ENCODE measurements at regions not wholly inside any gene's neighbourhood (a gene's known extent, or its start where the extent isn't known, plus 50 kb on each side); places are given as distances from the start of the nearest gene placed in this dataset.

DNA sequence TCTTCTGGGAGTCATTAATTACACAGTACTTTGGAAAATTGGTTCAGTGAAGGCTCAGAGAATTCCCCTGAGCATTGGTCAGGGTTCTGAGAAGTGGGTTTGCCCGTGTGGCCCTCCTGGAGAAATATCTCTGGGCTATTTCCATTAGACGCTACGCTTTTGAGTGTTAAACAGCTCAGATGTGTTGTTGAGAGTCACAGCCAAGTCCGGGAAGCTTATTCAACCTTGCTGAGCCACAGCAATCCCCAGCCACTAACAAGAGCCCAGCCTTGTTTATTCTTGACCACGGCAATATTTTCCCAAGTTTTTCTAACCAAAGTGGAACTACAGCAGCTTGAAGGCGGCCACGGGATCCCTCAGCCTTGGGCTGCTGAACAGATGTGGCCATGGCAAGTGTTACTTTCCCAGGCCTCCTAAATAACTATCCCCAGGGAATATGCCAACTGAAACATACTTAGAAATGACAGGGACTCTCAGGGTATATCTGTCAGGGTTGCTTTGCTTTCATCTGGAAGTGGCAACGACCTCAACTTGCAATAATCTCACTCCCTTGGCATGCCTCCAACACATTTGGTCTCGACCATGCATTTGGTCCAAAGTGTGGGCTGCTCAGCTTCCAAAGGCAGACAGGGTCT lies 214.7 kb downstream of the EMX2 start:
- TF ChIP-seq, protein P1, sequence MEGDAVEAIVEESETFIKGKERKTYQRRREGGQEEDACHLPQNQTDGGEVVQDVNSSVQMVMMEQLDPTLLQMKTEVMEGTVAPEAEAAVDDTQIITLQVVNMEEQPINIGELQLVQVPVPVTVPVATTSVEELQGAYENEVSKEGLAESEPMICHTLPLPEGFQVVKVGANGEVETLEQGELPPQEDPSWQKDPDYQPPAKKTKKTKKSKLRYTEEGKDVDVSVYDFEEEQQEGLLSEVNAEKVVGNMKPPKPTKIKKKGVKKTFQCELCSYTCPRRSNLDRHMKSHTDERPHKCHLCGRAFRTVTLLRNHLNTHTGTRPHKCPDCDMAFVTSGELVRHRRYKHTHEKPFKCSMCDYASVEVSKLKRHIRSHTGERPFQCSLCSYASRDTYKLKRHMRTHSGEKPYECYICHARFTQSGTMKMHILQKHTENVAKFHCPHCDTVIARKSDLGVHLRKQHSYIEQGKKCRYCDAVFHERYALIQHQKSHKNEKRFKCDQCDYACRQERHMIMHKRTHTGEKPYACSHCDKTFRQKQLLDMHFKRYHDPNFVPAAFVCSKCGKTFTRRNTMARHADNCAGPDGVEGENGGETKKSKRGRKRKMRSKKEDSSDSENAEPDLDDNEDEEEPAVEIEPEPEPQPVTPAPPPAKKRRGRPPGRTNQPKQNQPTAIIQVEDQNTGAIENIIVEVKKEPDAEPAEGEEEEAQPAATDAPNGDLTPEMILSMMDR (IDR thresholded peaks at IDR 0.05; ENCODE audit: low read depth, low read length) = no peak
- no peak for DNase-seq (ENCODE audit: extremely low read depth, low read depth)

DNA sequence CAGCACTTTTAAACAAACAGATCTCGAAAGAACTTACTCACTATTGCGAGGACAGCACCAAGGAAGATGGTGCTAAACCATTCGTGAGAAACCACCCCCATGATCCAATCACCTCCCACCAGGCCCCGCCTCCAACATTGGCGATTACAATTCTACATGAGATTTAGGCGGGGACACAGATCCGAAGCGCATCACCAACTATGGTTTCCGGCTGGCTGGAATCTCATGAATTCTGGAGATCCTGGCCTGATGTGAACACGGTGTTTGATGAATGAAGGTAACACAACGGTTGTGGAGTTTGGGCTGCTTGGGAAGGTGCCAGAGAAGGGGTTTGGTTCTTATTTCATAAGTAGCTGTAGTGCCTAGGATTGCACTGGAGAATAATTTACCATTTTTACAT lies 216.7 kb downstream of the EMX2 start:
- DNase-seq (ENCODE audit: extremely low read depth, low read depth) = no peak
- TF ChIP-seq, protein P1 (IDR thresholded peaks at IDR 0.05; ENCODE audit: low read depth, low read length) = no peak

- no peak for DNase-seq (ENCODE audit: extremely low read depth, low read depth)
- TF ChIP-seq, protein P1 (IDR thresholded peaks at IDR 0.05; ENCODE audit: low read depth, low read length) = no peak
Observed at GRCh38 chr10:117761695-117762094, 219.1 kb downstream of the EMX2 start.

DNA sequence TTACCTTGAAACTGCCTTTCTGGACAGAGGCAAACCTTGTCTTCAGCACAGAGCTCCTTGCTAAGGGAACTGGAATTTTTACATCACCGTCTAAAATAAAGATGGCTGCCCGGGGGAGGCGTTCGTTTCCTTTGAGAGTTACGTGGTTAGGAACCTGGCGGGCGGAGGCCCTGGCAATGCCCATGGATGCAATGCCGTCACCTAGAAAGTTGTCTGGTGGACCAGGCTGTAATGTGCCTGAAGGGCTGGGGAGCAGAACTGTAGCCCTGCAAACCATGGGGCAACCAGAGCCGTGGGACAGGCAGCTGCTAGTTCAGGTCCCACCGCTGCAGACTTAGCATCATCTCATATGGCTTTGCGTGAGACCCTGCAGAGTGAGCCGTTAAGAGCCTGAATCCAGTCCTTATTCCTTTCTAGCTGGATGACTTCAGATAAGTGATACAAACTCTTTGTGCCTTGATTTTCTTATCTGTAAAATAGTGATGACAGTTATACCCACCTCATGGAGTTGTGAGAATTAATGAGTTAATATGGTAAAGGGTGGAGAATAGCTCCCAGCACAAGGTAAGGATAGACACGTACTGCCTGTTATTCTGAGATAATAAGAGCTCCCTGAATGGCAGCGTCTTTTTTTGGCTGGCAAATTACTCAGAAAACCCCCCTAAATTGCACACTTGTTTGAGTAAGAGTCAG lies 219.7 kb downstream of the EMX2 start:
- TF ChIP-seq, protein P1 (IDR thresholded peaks at IDR 0.05; ENCODE audit: low read depth, low read length) = no peak
- no peak for DNase-seq (ENCODE audit: extremely low read depth, low read depth)

DNA sequence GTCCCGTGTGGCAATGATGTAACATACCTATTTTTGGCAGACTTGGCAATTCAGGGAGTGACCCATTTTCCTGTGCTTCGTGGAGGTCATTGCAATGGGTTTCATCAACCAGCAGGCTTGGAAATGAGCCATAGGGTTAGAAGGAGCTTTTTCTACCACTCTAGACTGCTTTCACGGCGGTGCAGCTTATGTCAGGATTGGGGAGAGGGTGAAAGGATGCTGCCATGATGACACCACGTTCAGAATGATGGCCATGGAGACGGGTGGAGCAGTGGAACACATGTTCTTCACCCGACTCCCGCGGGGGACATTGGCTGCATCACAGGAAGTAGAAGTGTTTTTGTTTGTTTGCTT lies 220.2 kb downstream of the EMX2 start:
- TF ChIP-seq, protein P1 (IDR thresholded peaks at IDR 0.05; ENCODE audit: low read depth, low read length) = no peak
- no peak for DNase-seq (ENCODE audit: extremely low read depth, low read depth)

DNA sequence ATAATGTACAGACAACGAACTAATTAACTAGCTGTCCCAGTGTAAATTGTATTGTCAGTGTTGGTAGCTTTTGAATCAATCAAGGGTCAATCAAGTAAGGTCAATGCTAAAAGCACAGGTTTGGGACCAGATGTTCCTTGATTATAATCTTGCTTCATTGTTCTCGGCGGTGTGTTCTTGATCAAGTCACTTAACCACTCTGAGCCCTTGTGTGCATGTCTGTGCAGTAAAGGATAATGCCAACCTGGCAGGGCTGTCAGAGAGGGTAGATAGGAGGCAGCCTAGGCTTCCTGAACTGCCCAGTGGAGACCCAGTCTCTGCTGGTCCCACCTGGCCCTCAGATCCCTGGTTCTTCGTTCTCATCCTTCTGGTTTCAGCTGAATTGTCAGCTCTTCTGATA lies 221.0 kb downstream of the EMX2 start:
- TF ChIP-seq, protein P1 (IDR thresholded peaks at IDR 0.05; ENCODE audit: low read depth, low read length) = no peak

DNA sequence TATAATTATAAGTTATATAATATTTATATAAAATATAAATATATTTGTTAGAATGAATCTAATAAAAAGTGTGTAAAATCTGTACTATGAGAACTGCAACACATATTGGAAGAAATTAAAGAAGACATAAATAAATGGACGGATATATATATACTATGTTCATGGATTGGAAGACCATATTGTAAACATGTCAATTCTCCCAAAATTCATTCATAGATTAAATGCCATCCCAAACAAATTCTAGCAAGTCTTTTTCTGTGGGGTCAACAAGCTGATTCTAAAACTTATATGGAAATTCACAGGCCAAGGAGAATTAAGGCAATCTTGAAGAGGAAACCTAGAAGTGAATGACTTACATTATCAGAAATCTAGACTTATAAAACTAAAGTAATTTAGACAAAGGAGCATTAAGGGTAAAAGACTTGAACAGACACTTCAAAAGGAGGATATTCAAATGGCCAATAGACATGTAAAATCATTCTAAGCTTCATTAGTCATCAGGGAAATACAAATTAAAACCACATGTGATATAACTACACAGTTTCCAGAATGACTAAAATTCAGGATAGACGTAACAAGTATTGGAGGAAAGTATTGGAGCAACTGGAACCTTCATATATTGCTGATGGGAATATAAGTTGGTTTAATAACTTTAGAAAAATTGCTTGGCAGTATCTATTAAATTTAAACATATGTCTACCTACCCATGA lies 225.9 kb downstream of the EMX2 start:
- TF ChIP-seq, protein P1 (IDR thresholded peaks at IDR 0.05; ENCODE audit: low read depth, low read length) = no peak
- no peak for DNase-seq (ENCODE audit: extremely low read depth, low read depth)

More for the DNA sequence above, 221.0 kb downstream of the EMX2 start:
- no peak for DNase-seq (ENCODE audit: extremely low read depth, low read depth)
